GM23248 (cell line): ENCODE measurements at regions not wholly inside any gene's neighbourhood (a gene's known extent, or its start where the extent isn't known, plus 50 kb on each side); places are given as distances from the start of the nearest gene placed in this dataset.

Source experiments
- EZH2 ChIP-seq: fragments of 200-600 bp; sonication (generic); IDR thresholded peaks from 2 replicates; pipeline ENCODE4 v1.6.1; 2018; ENCODE audit warnings: antibody characterized with exemption, mild to moderate bottlenecking; ENCODE audit not compliant: insufficient read depth, poor library complexity, severe bottlenecking
- EZH2phosphoT487 ChIP-seq: fragments of 200-600 bp; sonication (generic); IDR thresholded peaks from 2 replicates; pipeline ENCODE4 v1.6.1; 2018; ENCODE audit warnings: antibody characterized with exemption, moderate library complexity, mild to moderate bottlenecking, low read depth; ENCODE audit not compliant: insufficient read depth

GRCh38 chr6:95159557-95159956, 417.8 kb upstream of the MANEA start:
- TF ChIP-seq EZH2: no peak
- TF ChIP-seq EZH2phosphoT487: no peak
